ENCODE measurements at regions not wholly inside any gene's neighbourhood (a gene's known extent, or its start where the extent isn't known, plus 50 kb on each side); places are given as distances from the start of the nearest gene placed in this dataset.
A peak's percentile ranks its signal among the peaks of the same experiment; 100 is the strongest.
"Not testable (repeated sequence)": the region's sequence is repeated elsewhere in the genome, so short reads cannot be mapped to it uniquely, and the experiment has no call there.

- intact Hi-C loops (cut with micrococcal nuclease) = loop anchor here (5.0 kb wide), 1 partner anchor 186 kb away; no protein-coding TSS in a partner anchor
- Mint-ChIP-seq H3K27me3 (no peaks in the 10 kb centered on the region), H3K4me3 (no peak overlapping the region), H3K9me3 (no peaks in the 10 kb centered on the region), H3K27ac (no peak overlapping the region), H3K4me1 (ENCODE audit: low read depth) (peaks cover 33% of the 10 kb centered on the region), H3K36me3 (no peaks in the 10 kb centered on the region)
- DNase-seq = no peak
- ChIA-PET CTCF (interaction anchor here (0.8 kb wide), 1 partner anchor 8 kb away, joined by 3 read pairs; no protein-coding TSS in a partner anchor), POLR2A (interaction anchor here (0.8 kb wide), 1 partner anchor 191 kb away, joined by 3 read pairs; no protein-coding TSS in a partner anchor)
Observed at GRCh38 chr2:172251231-172251630, 148.5 kb upstream of the DLX2 start.

GRCh38 chr2:172252154-172252553 lies 149.5 kb upstream of the DLX2 start:
- Mint-ChIP-seq H3K4me1 (ENCODE audit: low read depth) (peaks cover 27% of the 10 kb centered on the region), H3K9me3 (no peaks in the 10 kb centered on the region), H3K4me3 (no peak overlapping the region), H3K36me3 (no peaks in the 10 kb centered on the region), H3K27me3 (peaks cover 2% of the 10 kb centered on the region), H3K27ac (no peak overlapping the region)
- intact Hi-C loops (cut with micrococcal nuclease) = loop anchor here (2.0 to 5.0 kb wide), 2 partner anchors 185 to 211 kb away; no protein-coding TSS in a partner anchor
- ChIA-PET CTCF (interaction anchor here (3.3 kb wide), 1 partner anchor 210 kb away, joined by 20 read pairs; no protein-coding TSS in a partner anchor), POLR2A (no interaction called here)
- DNase-seq = no peak

- Mint-ChIP-seq H3K4me1 (ENCODE audit: low read depth) (peaks cover 27% of the 10 kb centered on the region), H3K36me3 (no peaks in the 10 kb centered on the region), H3K9me3 (no peaks in the 10 kb centered on the region), H3K27ac (no peak overlapping the region), H3K27me3 (peaks cover 3% of the 10 kb centered on the region), H3K4me3 (no peak overlapping the region)
- intact Hi-C loops (cut with micrococcal nuclease) = loop anchor here (2.0 to 5.0 kb wide), 2 partner anchors 184 to 209 kb away; no protein-coding TSS in a partner anchor
- ChIA-PET CTCF (interaction anchor here (3.3 kb wide), 1 partner anchor 209 kb away, joined by 20 read pairs; no protein-coding TSS in a partner anchor), POLR2A (no interaction called here)
- peak; percentile 71 for DNase-seq
Observed at GRCh38 chr2:172253190-172254052, 150.7 kb upstream of the DLX2 start.

- Mint-ChIP-seq H3K4me1 (ENCODE audit: low read depth) (peaks cover 13% of the 10 kb centered on the region), H3K4me3 (no peak overlapping the region), H3K27me3 (peaks cover 3% of the 10 kb centered on the region), H3K27ac (no peak overlapping the region), H3K9me3 (no peaks in the 10 kb centered on the region), H3K36me3 (no peaks in the 10 kb centered on the region)
- ChIA-PET POLR2A (no interaction called here), CTCF (interaction anchor here (0.6 kb wide), 1 partner anchor 412 kb away, joined by 3 read pairs; no protein-coding TSS in a partner anchor)
- no peak for DNase-seq
- intact Hi-C loops (cut with micrococcal nuclease) = no loop called here
Observed at GRCh38 chr2:172256886-172257285, 154.2 kb upstream of the DLX2 start.

- no peak overlapping the region for H3K4me3 Mint-ChIP-seq
- no peaks in the 10 kb centered on the region for H3K36me3 Mint-ChIP-seq
- POLR2A ChIA-PET = no interaction called here
- DNase-seq = no peak
- no peaks in the 10 kb centered on the region for H3K9me3 Mint-ChIP-seq
- CTCF ChIA-PET = no interaction called here
- no peaks in the 10 kb centered on the region for H3K4me1 Mint-ChIP-seq (ENCODE audit: low read depth)
- H3K27me3 Mint-ChIP-seq = peaks cover 3% of the 10 kb centered on the region
- no peak overlapping the region for H3K27ac Mint-ChIP-seq
- intact Hi-C loops (cut with micrococcal nuclease) = no loop called here
Observed at GRCh38 chr2:172259827-172260226, 157.1 kb upstream of the DLX2 start.

- no peak overlapping the region for H3K4me3 Mint-ChIP-seq
- H3K27me3 Mint-ChIP-seq = peaks cover 3% of the 10 kb centered on the region
- no peaks in the 10 kb centered on the region for H3K4me1 Mint-ChIP-seq (ENCODE audit: low read depth)
- intact Hi-C loops (cut with micrococcal nuclease) = no loop called here
- DNase-seq = no peak
- H3K36me3 Mint-ChIP-seq = no peaks in the 10 kb centered on the region
- POLR2A ChIA-PET = no interaction called here
- H3K27ac Mint-ChIP-seq = no peak overlapping the region
- CTCF ChIA-PET = no interaction called here
- no peaks in the 10 kb centered on the region for H3K9me3 Mint-ChIP-seq
Observed at GRCh38 chr2:172260336-172260735, 157.6 kb upstream of the DLX2 start.

GRCh38 chr2:172261292-172261691 lies 158.6 kb upstream of the DLX2 start:
- Mint-ChIP-seq H3K9me3 (peaks cover 2% of the 10 kb centered on the region), H3K36me3 (no peaks in the 10 kb centered on the region), H3K27ac (no peak overlapping the region), H3K4me1 (ENCODE audit: low read depth) (no peaks in the 10 kb centered on the region), H3K4me3 (no peak overlapping the region), H3K27me3 (peaks cover 3% of the 10 kb centered on the region)
- intact Hi-C loops (cut with micrococcal nuclease) = no loop called here
- DNase-seq = no peak
- CTCF ChIA-PET = no interaction called here
- POLR2A ChIA-PET = no interaction called here

- H3K36me3 Mint-ChIP-seq = no peaks in the 10 kb centered on the region
- H3K4me3 Mint-ChIP-seq = no peak overlapping the region
- intact Hi-C loops (cut with micrococcal nuclease) = no loop called here
- ChIA-PET CTCF (no interaction called here), POLR2A (interaction anchor here (0.6 kb wide), 1 partner anchor 176 kb away, joined by 4 read pairs; no protein-coding TSS in a partner anchor)
- no peak overlapping the region for H3K27ac Mint-ChIP-seq
- no peak for DNase-seq
- peaks cover 1% of the 10 kb centered on the region for H3K27me3 Mint-ChIP-seq
- peaks cover 2% of the 10 kb centered on the region for H3K9me3 Mint-ChIP-seq
- no peaks in the 10 kb centered on the region for H3K4me1 Mint-ChIP-seq (ENCODE audit: low read depth)
Observed at GRCh38 chr2:172262486-172262885, 159.8 kb upstream of the DLX2 start.

GRCh38 chr2:172264820-172265219 lies 162.1 kb upstream of the DLX2 start:
- POLR2A ChIA-PET; H3K9me3 Mint-ChIP-seq; H3K27ac Mint-ChIP-seq; CTCF ChIA-PET; H3K4me3 Mint-ChIP-seq; DNase-seq; H3K27me3 Mint-ChIP-seq; H3K4me1 Mint-ChIP-seq (ENCODE audit: low read depth); intact Hi-C loops (cut with micrococcal nuclease); H3K36me3 Mint-ChIP-seq: not testable (repeated sequence)

GRCh38 chr2:172269507-172270244 lies 157.7 kb upstream of the ITGA6 start:
- DNase-seq; H3K27ac Mint-ChIP-seq; H3K27me3 Mint-ChIP-seq; H3K4me3 Mint-ChIP-seq; H3K4me1 Mint-ChIP-seq (ENCODE audit: low read depth); H3K36me3 Mint-ChIP-seq; intact Hi-C loops (cut with micrococcal nuclease); POLR2A ChIA-PET; H3K9me3 Mint-ChIP-seq; CTCF ChIA-PET: not testable (repeated sequence)

GRCh38 chr2:172270278-172271079 lies 156.9 kb upstream of the ITGA6 start:
- H3K27me3 Mint-ChIP-seq = peaks cover 5% of the 10 kb centered on the region
- POLR2A ChIA-PET = no interaction called here
- CTCF ChIA-PET = interaction anchor here (0.6 kb wide), 1 partner anchor 756 kb away, joined by 3 read pairs; no protein-coding TSS in a partner anchor
- no peaks in the 10 kb centered on the region for H3K36me3 Mint-ChIP-seq
- peak; percentile 38 for DNase-seq
- H3K27ac Mint-ChIP-seq = no peak overlapping the region
- intact Hi-C loops (cut with micrococcal nuclease) = no loop called here
- H3K4me1 Mint-ChIP-seq (ENCODE audit: low read depth) = peaks cover 6% of the 10 kb centered on the region
- peaks cover 2% of the 10 kb centered on the region for H3K9me3 Mint-ChIP-seq
- no peak overlapping the region for H3K4me3 Mint-ChIP-seq

Measured in activated CD4-positive, alpha-beta memory T cell treated with anti-CD3 and anti-CD28 coated beads for 36 hours (primary cell).